Nephron progenitor cell (in vitro differentiated cells): ENCODE measurements at regions not wholly inside any gene's neighbourhood (a gene's known extent, or its start where the extent isn't known, plus 50 kb on each side); places are given as distances from the start of the nearest gene placed in this dataset.

Experiments used
- DNase-seq: peaks from one replicate; pipeline ENCODE4 v3.0.0; 2021
- H3K27ac Mint-ChIP-seq: 2 replicates; pipeline ENCODE4 v1.8.0; 2021; ENCODE audit warnings: mild to moderate bottlenecking, moderate library complexity, mixed read lengths
- H3K27me3 Mint-ChIP-seq: 2 replicates; pipeline ENCODE4 v1.8.0; 2021; ENCODE audit warnings: mild to moderate bottlenecking, low read depth, mixed read lengths; ENCODE audit not compliant: poor library complexity
- H3K36me3 Mint-ChIP-seq: 2 replicates; pipeline ENCODE4 v1.8.0; 2021; ENCODE audit warnings: low read depth, mixed read lengths
- H3K4me1 Mint-ChIP-seq: 2 replicates; pipeline ENCODE4 v1.8.0; 2021; ENCODE audit warnings: mixed read lengths
- H3K4me3 Mint-ChIP-seq: 2 replicates; pipeline ENCODE4 v1.8.0; 2021; ENCODE audit warnings: mild to moderate bottlenecking, moderate library complexity, mixed read lengths
- H3K9me3 Mint-ChIP-seq: 2 replicates; pipeline ENCODE4 v1.8.0; 2021; ENCODE audit warnings: mild to moderate bottlenecking, moderate library complexity, mixed read lengths
- TF ChIP-seq, protein P1 (sequence below): fragments of 200-600 bp; sonication (generic); IDR thresholded peaks from 2 replicates; pipeline ENCODE4 v1.5.0; 2021; ENCODE audit warnings: antibody characterized with exemption

- H3K4me1 Mint-ChIP-seq: peaks cover 26% of the 10 kb centered on the region
- peaks cover 3% of the 10 kb centered on the region for H3K27me3 Mint-ChIP-seq
- H3K36me3 Mint-ChIP-seq: no peaks in the 10 kb centered on the region
- TF ChIP-seq, protein P1, sequence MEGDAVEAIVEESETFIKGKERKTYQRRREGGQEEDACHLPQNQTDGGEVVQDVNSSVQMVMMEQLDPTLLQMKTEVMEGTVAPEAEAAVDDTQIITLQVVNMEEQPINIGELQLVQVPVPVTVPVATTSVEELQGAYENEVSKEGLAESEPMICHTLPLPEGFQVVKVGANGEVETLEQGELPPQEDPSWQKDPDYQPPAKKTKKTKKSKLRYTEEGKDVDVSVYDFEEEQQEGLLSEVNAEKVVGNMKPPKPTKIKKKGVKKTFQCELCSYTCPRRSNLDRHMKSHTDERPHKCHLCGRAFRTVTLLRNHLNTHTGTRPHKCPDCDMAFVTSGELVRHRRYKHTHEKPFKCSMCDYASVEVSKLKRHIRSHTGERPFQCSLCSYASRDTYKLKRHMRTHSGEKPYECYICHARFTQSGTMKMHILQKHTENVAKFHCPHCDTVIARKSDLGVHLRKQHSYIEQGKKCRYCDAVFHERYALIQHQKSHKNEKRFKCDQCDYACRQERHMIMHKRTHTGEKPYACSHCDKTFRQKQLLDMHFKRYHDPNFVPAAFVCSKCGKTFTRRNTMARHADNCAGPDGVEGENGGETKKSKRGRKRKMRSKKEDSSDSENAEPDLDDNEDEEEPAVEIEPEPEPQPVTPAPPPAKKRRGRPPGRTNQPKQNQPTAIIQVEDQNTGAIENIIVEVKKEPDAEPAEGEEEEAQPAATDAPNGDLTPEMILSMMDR: no peak
- H3K27ac Mint-ChIP-seq: peak overlapping the region; percentile 82
- peak; percentile 45 for DNase-seq
- no peaks in the 10 kb centered on the region for H3K9me3 Mint-ChIP-seq
- H3K4me3 Mint-ChIP-seq: no peak overlapping the region
Measured at GRCh38 chr9:88221105-88221504, 82.8 kb upstream of the SPATA31C2 start.

GRCh38 chr9:88220652-88221051 lies 82.4 kb upstream of the SPATA31C2 start:
- TF ChIP-seq, protein P1: no peak
- Mint-ChIP-seq H3K4me1 (peaks cover 27% of the 10 kb centered on the region), H3K27ac (peak overlapping the region; percentile 82), H3K4me3 (no peak overlapping the region), H3K9me3 (no peaks in the 10 kb centered on the region), H3K27me3 (peaks cover 3% of the 10 kb centered on the region), H3K36me3 (no peaks in the 10 kb centered on the region)
- DNase-seq: no peak

DNA sequence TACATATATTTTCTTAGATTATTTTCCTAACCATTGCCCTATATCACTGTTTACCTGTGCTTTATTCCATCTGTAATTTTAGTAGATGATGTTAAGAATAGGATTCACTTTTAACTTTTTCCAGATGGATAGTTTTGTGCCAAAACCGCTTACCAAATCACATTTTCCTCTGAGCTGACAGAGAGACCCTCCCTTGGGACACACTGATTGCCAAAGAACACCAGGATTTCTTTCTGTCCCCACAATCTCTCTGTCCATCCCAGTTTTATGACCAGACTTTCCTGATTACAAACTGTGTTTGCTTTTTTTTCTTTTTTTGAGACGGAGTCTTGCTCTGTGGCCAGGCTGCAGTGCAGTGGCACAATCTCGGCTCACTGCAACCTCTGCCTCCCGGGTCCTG lies 81.3 kb upstream of the SPATA31C2 start:
- TF ChIP-seq, protein P1: no peak
- Mint-ChIP-seq H3K4me1 (peaks cover 28% of the 10 kb centered on the region), H3K36me3 (no peaks in the 10 kb centered on the region), H3K4me3 (no peak overlapping the region), H3K27ac (peak overlapping the region; percentile 13), H3K9me3 (no peaks in the 10 kb centered on the region), H3K27me3 (peaks cover 3% of the 10 kb centered on the region)
- DNase-seq: no peak

GRCh38 chr9:88218726-88219125 lies 80.5 kb upstream of the SPATA31C2 start:
- Mint-ChIP-seq H3K27me3 (peaks cover 3% of the 10 kb centered on the region), H3K27ac (no peak overlapping the region), H3K36me3 (no peaks in the 10 kb centered on the region), H3K4me3 (no peak overlapping the region), H3K4me1 (peaks cover 28% of the 10 kb centered on the region), H3K9me3 (peaks cover 2% of the 10 kb centered on the region)
- DNase-seq: no peak
- TF ChIP-seq, protein P1: no peak

DNA sequence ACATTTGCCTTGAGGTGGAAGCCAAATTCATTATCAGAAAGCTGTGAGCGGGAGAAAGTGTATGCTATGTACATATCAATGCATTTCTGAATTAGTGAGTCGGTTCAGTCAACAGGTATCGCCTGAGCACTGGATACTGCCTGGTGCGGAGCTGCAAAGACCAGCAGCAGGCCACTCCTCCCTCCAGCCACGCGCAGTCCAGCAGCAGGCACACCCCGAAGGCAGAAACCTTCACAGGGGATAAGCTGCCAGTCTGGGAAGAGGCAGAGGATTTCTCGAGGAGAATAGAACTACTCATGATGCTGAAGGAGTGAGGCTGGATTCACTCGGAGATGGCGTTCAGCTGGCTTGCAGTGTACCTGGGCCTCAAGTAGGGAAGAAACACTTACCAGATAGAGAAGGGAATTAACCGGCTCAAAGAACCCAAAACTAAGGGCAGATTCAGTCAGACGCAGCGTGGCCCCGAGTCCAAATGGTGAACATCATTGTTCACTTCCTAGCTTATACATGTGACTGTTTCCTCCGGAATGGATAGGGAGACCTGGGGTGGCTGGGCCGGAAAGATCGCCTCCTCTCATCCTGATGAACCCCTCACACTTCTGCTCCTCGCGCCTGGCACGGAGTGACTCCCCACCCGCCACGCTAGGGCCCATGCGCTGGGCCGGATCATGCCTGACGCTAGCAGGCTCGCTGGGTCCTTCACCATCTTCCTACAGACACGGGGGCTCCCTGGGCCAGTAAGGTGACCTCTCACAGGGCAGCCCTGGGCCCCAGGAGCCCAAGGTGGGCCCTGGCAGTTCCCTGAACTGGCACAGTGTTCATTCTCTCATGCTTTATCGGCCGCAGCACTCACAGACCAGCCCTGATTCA lies 78.1 kb upstream of the SPATA31C2 start:
- Mint-ChIP-seq H3K36me3 (no peaks in the 10 kb centered on the region), H3K27me3 (peaks cover 3% of the 10 kb centered on the region), H3K27ac (peak overlapping the region; percentile 78), H3K4me3 (no peak overlapping the region), H3K9me3 (peaks cover 15% of the 10 kb centered on the region), H3K4me1 (peaks cover 24% of the 10 kb centered on the region)
- DNase-seq: no peak
- TF ChIP-seq, protein P1: no peak
